Mesendoderm (in vitro differentiated cells): ENCODE measurements at regions not wholly inside any gene's neighbourhood (a gene's known extent, or its start where the extent isn't known, plus 50 kb on each side); places are given as distances from the start of the nearest gene placed in this dataset.

Source experiments
- DNase-seq: peaks from one replicate; pipeline ENCODE4 v3.0.0; 2013
- H2AK5ac ChIP-seq: 2 replicates; pipeline ENCODE4 v1.6.1; 2013; ENCODE audit warnings: low read length, inconsistent platforms
- H2BK120ac ChIP-seq: 2 replicates; pipeline ENCODE4 v1.6.1; 2013; ENCODE audit warnings: low read depth, mild to moderate bottlenecking, low read length, moderate library complexity, mixed read lengths
- H2BK15ac ChIP-seq: replicated peaks from 2 replicates; pipeline ENCODE4 v1.6.1; 2013; ENCODE audit warnings: low read depth, mild to moderate bottlenecking, moderate library complexity
- H2BK5ac ChIP-seq: 2 replicates; pipeline ENCODE4 v1.6.1; 2013; ENCODE audit warnings: low read length, inconsistent platforms
- H3K18ac ChIP-seq: 2 replicates; pipeline ENCODE4 v1.6.1; 2013; ENCODE audit warnings: mild to moderate bottlenecking, low read length, mixed read lengths
- H3K23ac ChIP-seq: one replicate; pipeline ENCODE4 v1.6.1; 2013; ENCODE audit warnings: low read length
- H3K27ac ChIP-seq: 2 replicates; pipeline ENCODE4 v1.5.1; 2013; ENCODE audit warnings: low read depth, mild to moderate bottlenecking, inconsistent platforms, low read length, moderate library complexity
- H3K27me3 ChIP-seq: 2 replicates; pipeline ENCODE4 v1.6.1; 2013; ENCODE audit warnings: low read length, control low read depth, mild to moderate bottlenecking, inconsistent platforms; ENCODE audit not compliant: insufficient read depth, poor library complexity
- H3K36me3 ChIP-seq: 2 replicates; pipeline ENCODE4 v1.6.1; 2013; ENCODE audit warnings: low read length, inconsistent platforms; ENCODE audit not compliant: control insufficient read depth, insufficient read depth
- H3K4ac ChIP-seq: one replicate; pipeline ENCODE4 v1.6.1; 2013; ENCODE audit warnings: low read depth, mild to moderate bottlenecking, low read length, moderate library complexity
- H3K4me1 ChIP-seq: 2 replicates; pipeline ENCODE4 v1.6.1; 2013; ENCODE audit warnings: low read depth, low read length, inconsistent platforms; ENCODE audit not compliant: control insufficient read depth
- H3K4me2 ChIP-seq: 2 replicates; pipeline ENCODE4 v1.6.1; 2013; ENCODE audit warnings: low read length
- H3K4me3 ChIP-seq: 2 replicates; pipeline ENCODE4 v1.5.1; 2013; ENCODE audit warnings: mild to moderate bottlenecking, low read length
- H3K56ac ChIP-seq: one replicate; pipeline ENCODE4 v1.6.1; 2013; ENCODE audit warnings: low read length
- H3K79me1 ChIP-seq: 2 replicates; pipeline ENCODE4 v1.6.1; 2013; ENCODE audit warnings: low read length, inconsistent platforms
- H3K79me2 ChIP-seq: 2 replicates; pipeline ENCODE4 v1.6.1; 2013; ENCODE audit warnings: mild to moderate bottlenecking, low read length; ENCODE audit not compliant: control insufficient read depth, insufficient read depth
- H3K9ac ChIP-seq: 2 replicates; pipeline ENCODE4 v1.6.1; 2013; ENCODE audit warnings: low read length, inconsistent platforms
- H4K5ac ChIP-seq: one replicate; pipeline ENCODE4 v1.6.1; 2013; ENCODE audit warnings: low read length
- H4K8ac ChIP-seq: one replicate; pipeline ENCODE4 v1.6.1; 2013; ENCODE audit warnings: low read depth, mild to moderate bottlenecking, control low read depth, low read length, moderate library complexity
- WGBS: extraction: QIAGEN DNeasy Blood & Tissue Kit; methylation state at CpG from one replicate; pipeline ENCODE4 v1.1.7; 2013; ENCODE audit warnings: low lambda C conversion rate, missing lambda C conversion rate; ENCODE audit not compliant: insufficient coverage; ENCODE audit errors: extremely low coverage; 5-methylcytosine and 5-hydroxymethylcytosine counted together

- H3K56ac ChIP-seq = no peak overlapping the region
- no peaks in the 10 kb centered on the region for H3K27me3 ChIP-seq
- H3K79me2 ChIP-seq = no peaks in the 10 kb centered on the region
- no peak overlapping the region for H3K27ac ChIP-seq
- H2AK5ac ChIP-seq = no peak overlapping the region
- no peak overlapping the region for H3K18ac ChIP-seq
- WGBS = no CpG with 5 or more reads among the region's 1 CpG
- H3K4me1 ChIP-seq = no peaks in the 10 kb centered on the region
- no peaks in the 10 kb centered on the region for H3K79me1 ChIP-seq
- no peaks in the 10 kb centered on the region for H3K36me3 ChIP-seq
- DNase-seq = no peak
- H3K4me2 ChIP-seq = no peak overlapping the region
- H3K4ac ChIP-seq = no peak overlapping the region
- no peak overlapping the region for H2BK15ac ChIP-seq
- no peak overlapping the region for H4K5ac ChIP-seq
- H3K23ac ChIP-seq = no peak overlapping the region
- no peak overlapping the region for H2BK120ac ChIP-seq
- H2BK5ac ChIP-seq = no peak overlapping the region
- no peak overlapping the region for H3K9ac ChIP-seq
- no peak overlapping the region for H3K4me3 ChIP-seq
- H4K8ac ChIP-seq = no peak overlapping the region
Observed at GRCh38 chr3:124121379-124122312, 129.7 kb upstream of the ROPN1 start.

- H3K56ac ChIP-seq = no peak overlapping the region
Observed at GRCh38 chr3:124125315-124125714, 133.4 kb upstream of the ROPN1 start.

DNA sequence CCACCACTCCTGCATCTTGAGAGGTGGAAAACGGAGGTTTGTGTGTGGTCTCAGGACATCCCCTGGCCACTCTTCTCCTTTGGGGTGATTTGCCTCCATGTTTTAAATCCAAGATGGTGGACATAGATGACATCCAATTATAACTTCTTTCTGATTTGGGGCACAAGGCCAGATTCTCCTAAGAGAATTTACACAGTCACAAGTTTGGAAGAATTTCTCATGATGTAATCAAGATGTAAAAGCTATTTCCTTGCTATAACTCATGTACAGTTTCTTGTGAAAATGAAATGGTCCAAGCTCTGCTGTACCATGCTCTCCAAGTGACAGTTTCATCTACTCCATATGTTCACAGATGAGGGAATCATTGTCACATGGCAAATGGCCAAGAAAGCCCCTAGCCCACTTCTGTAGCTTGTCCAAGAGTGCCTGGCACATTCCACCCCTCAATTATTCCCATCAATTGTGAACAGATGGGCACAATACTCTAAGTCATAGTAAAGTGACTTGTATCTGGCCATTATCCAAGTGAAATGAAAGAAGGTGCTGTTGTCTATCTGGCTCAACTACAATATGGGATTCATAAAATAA is 134.6 kb upstream of the ROPN1 start:
- H3K79me2 ChIP-seq = no peaks in the 10 kb centered on the region
- no peak overlapping the region for H2AK5ac ChIP-seq
- no peak overlapping the region for H3K9ac ChIP-seq
- no peak overlapping the region for H3K4me3 ChIP-seq
- H4K5ac ChIP-seq = no peak overlapping the region
- no CpG with 5 or more reads among the region's 1 CpG for WGBS
- H3K27ac ChIP-seq = no peak overlapping the region
- no peak overlapping the region for H2BK15ac ChIP-seq
- H2BK5ac ChIP-seq = no peak overlapping the region
- no peak overlapping the region for H4K8ac ChIP-seq
- no peak overlapping the region for H2BK120ac ChIP-seq
- no peaks in the 10 kb centered on the region for H3K27me3 ChIP-seq
- H3K4ac ChIP-seq = no peak overlapping the region
- no peak overlapping the region for H3K23ac ChIP-seq
- H3K79me1 ChIP-seq = no peaks in the 10 kb centered on the region
- H3K18ac ChIP-seq = no peak overlapping the region
- DNase-seq = no peak
- H3K36me3 ChIP-seq = no peaks in the 10 kb centered on the region
- no peak overlapping the region for H3K4me2 ChIP-seq
- H3K56ac ChIP-seq = no peak overlapping the region
- no peaks in the 10 kb centered on the region for H3K4me1 ChIP-seq

More at GRCh38 chr3:124125315-124125714, 133.4 kb upstream of the ROPN1 start:
- Histone ChIP-seq H3K27me3 (no peaks in the 10 kb centered on the region), H4K5ac (no peak overlapping the region), H2BK5ac (no peak overlapping the region), H3K27ac (no peak overlapping the region), H2BK120ac (no peak overlapping the region), H3K36me3 (no peaks in the 10 kb centered on the region), H4K8ac (no peak overlapping the region), H3K4me1 (no peaks in the 10 kb centered on the region), H3K79me1 (no peaks in the 10 kb centered on the region), H3K4ac (no peak overlapping the region), H3K4me2 (no peak overlapping the region), H3K9ac (no peak overlapping the region), H3K79me2 (no peaks in the 10 kb centered on the region), H3K23ac (no peak overlapping the region), H3K18ac (no peak overlapping the region), H3K4me3 (no peak overlapping the region), H2BK15ac (no peak overlapping the region), H2AK5ac (no peak overlapping the region)
- DNase-seq = no peak
- no CpG with 5 or more reads among the region's 1 CpG for WGBS

DNA sequence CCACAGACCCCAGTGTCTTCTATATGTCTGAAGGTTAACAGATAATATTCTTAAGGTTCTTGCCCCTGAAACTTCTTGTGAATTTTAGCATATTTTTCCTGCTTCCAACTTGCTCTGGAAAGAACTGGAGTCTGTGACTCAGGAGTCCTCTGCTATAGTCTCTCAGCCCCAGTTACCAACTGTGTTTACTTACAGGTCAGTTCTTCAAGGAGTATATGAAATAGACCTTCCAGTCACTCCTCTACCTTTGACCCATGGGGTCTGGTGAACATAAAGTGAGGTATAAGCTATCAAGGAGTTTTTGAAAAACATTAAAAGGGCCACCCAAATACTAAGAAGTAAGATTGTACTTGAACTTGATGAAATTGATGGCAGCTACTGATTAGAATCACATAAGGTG is 139.2 kb upstream of the ROPN1 start:
- Histone ChIP-seq H3K79me1 (no peaks in the 10 kb centered on the region), H3K27ac (no peak overlapping the region), H3K9ac (no peak overlapping the region), H3K4me1 (no peaks in the 10 kb centered on the region), H2BK15ac (no peak overlapping the region), H2AK5ac (no peak overlapping the region), H4K8ac (no peak overlapping the region), H3K36me3 (no peaks in the 10 kb centered on the region), H3K27me3 (no peaks in the 10 kb centered on the region), H2BK5ac (no peak overlapping the region), H2BK120ac (no peak overlapping the region), H3K18ac (no peak overlapping the region), H3K4me2 (no peak overlapping the region), H3K79me2 (no peaks in the 10 kb centered on the region), H4K5ac (no peak overlapping the region), H3K56ac (no peak overlapping the region), H3K4me3 (no peak overlapping the region), H3K23ac (no peak overlapping the region), H3K4ac (no peak overlapping the region)
- no peak for DNase-seq

GRCh38 chr3:124131580-124131979 is 139.7 kb upstream of the ROPN1 start:
- Histone ChIP-seq H3K56ac (no peak overlapping the region), H3K4me3 (no peak overlapping the region), H3K27me3 (no peaks in the 10 kb centered on the region), H3K9ac (no peak overlapping the region), H3K27ac (no peak overlapping the region), H3K4ac (no peak overlapping the region), H3K79me1 (no peaks in the 10 kb centered on the region), H2BK5ac (no peak overlapping the region), H3K4me1 (no peaks in the 10 kb centered on the region), H3K79me2 (no peaks in the 10 kb centered on the region), H3K18ac (no peak overlapping the region), H4K5ac (no peak overlapping the region), H2BK120ac (no peak overlapping the region), H4K8ac (no peak overlapping the region), H3K36me3 (no peaks in the 10 kb centered on the region), H3K23ac (no peak overlapping the region), H3K4me2 (no peak overlapping the region), H2AK5ac (no peak overlapping the region), H2BK15ac (no peak overlapping the region)
- no CpG with 5 or more reads among the region's 2 CpGs for WGBS
- no peak for DNase-seq
